GM12878 (cell line): ENCODE measurements at regions not wholly inside any gene's neighbourhood (a gene's known extent, or its start where the extent isn't known, plus 50 kb on each side); places are given as distances from the start of the nearest gene placed in this dataset.

ENCODE experiments used
- ATAC-seq: fragments of 200-7000 bp; cut with Tn5 transposase; 3 replicates; pipeline ENCODE4 v1.9.1; 2020; ENCODE audit warnings: mild to moderate bottlenecking, moderate library complexity
- BruUV-seq: library from RNA; stranded (reverse); fragments of 400-500 nt; replicated peaks from 2 replicates; lab custom pipeline; 2021; lab: Mats Ljungman, UMichigan
- CTCF ChIA-PET: fragments of 300-600 bp; sonication (Branson Sonifier 250); formaldehyde crosslinking; extraction: SDS; loops from one replicate; lab custom pipeline; 2021; ENCODE audit warnings: inconsistent platforms; lab: Yijun Ruan, JAX
- POLR2A ChIA-PET: fragments of 350-600 bp; formaldehyde crosslinking; extraction: SDS; loops from one replicate; lab custom pipeline; 2021; ENCODE audit warnings: inconsistent platforms; lab: Charles Lee
- RAD21 ChIA-PET: fragments of 300-600 bp; sonication (Branson Sonifier 250); formaldehyde crosslinking; loops from one replicate; lab custom pipeline; 2023; ENCODE audit warnings: antibody characterized with exemption; ENCODE audit not compliant: unreplicated experiment; lab: Charles Lee
- SMC1A ChIA-PET: fragments of 300-600 bp; sonication (Branson Sonifier 250); formaldehyde crosslinking; loops from one replicate; lab custom pipeline; 2023; ENCODE audit not compliant: unreplicated experiment, uncharacterized antibody; lab: Charles Lee
- DNase-seq: peaks from one replicate; pipeline ENCODE4 v3.0.0-alpha.2; 2011; ENCODE audit warnings: low read depth, low spot score
- FAIRE-seq: peaks from 3 replicates; lab custom pipeline; 2011; peaks lifted over from hg19 to GRCh38; lab: Jason Lieb, UNC
- H2AFZ ChIP-seq: 2 replicates; pipeline ENCODE4 v1.6.0; 2011; ENCODE audit warnings: low read depth, low read length, control low read depth; ENCODE audit not compliant: control insufficient read depth
- H3K27ac ChIP-seq: 2 replicates; pipeline ENCODE4 v1.5.1; 2011; ENCODE audit warnings: control low read depth; ENCODE audit not compliant: control insufficient read depth, insufficient read depth
- H3K27me3 ChIP-seq, 2 experiments: replicated peaks in 1 of 2; 2 replicates each; pipeline versions ENCODE4 v1.6.0 to v1.6.1; 2011; ENCODE audit warnings: low read length in 1 of 2; ENCODE audit not compliant: control insufficient read depth in 2 of 2, insufficient read depth in 2 of 2
- H3K36me3 ChIP-seq, 2 experiments: 2 replicates each; pipeline ENCODE4 v1.5.1; 2011; ENCODE audit warnings: low read length in 1 of 2; ENCODE audit not compliant: control insufficient read depth in 2 of 2, insufficient read depth in 2 of 2
- H3K4me1 ChIP-seq: 2 replicates; pipeline ENCODE4 v1.6.1; 2011; ENCODE audit warnings: mild to moderate bottlenecking, low read length, moderate library complexity, mixed read lengths; ENCODE audit not compliant: control insufficient read depth, insufficient read depth
- H3K4me2 ChIP-seq: 2 replicates; pipeline ENCODE4 v1.6.0; 2011; ENCODE audit warnings: control low read depth; ENCODE audit not compliant: control insufficient read depth, insufficient read depth
- H3K4me3 ChIP-seq: fragments of 200-600 bp; sonication (generic); 2 replicates; pipeline ENCODE4 v1.5.1; 2016
- H3K79me2 ChIP-seq: 2 replicates; pipeline ENCODE4 v1.6.0; 2011; ENCODE audit warnings: low read length; ENCODE audit not compliant: control insufficient read depth, insufficient read depth
- H3K9ac ChIP-seq: 2 replicates; pipeline ENCODE4 v1.8.0; 2011; ENCODE audit warnings: low read length, control low read depth, mixed read lengths; ENCODE audit not compliant: control insufficient read depth, insufficient read depth
- H3K9me3 ChIP-seq: replicated peaks from 3 replicates; pipeline ENCODE4 v1.5.1; 2011; ENCODE audit warnings: mild to moderate bottlenecking, low read length; ENCODE audit not compliant: control insufficient read depth, insufficient read depth
- H4K20me1 ChIP-seq: 2 replicates; pipeline ENCODE4 v1.6.0; 2011; ENCODE audit not compliant: control insufficient read depth, insufficient read depth
- ATF3 ChIP-seq: IDR thresholded peaks from 2 replicates; pipeline ENCODE4 v1.6.1; 2011; ENCODE audit warnings: low read depth, mild to moderate bottlenecking, low read length, moderate library complexity, borderline replicate concordance; ENCODE audit errors: extremely low read depth
- NFIC ChIP-seq: IDR thresholded peaks from 2 replicates; pipeline ENCODE4 v1.6.1; 2012; ENCODE audit warnings: low read depth, mild to moderate bottlenecking, inconsistent platforms, low read length, moderate library complexity
- SMARCA5 ChIP-seq: fragments of 450-650 bp; IDR thresholded peaks from 2 replicates; pipeline ENCODE4 v1.6.1; 2017; ENCODE audit warnings: mild to moderate bottlenecking
- SP1 ChIP-seq: IDR thresholded peaks from one replicate; pipeline ENCODE4 v1.6.1; 2011; ENCODE audit warnings: low read depth, low read length
- STAT3 ChIP-seq: IDR thresholded peaks from 2 replicates; pipeline ENCODE4 v1.6.1; 2011; ENCODE audit warnings: low read depth, low read length, improper control_type of control experiment
- SUZ12 ChIP-seq: fragments of 200-600 bp; sonication (generic); IDR thresholded peaks from one replicate; pipeline ENCODE4 v1.6.1; 2018; ENCODE audit warnings: antibody characterized with exemption, mild to moderate bottlenecking; ENCODE audit not compliant: unreplicated experiment
- ZBTB33 ChIP-seq: fragments of 450-650 bp; IDR thresholded peaks from 2 replicates; pipeline ENCODE4 v1.6.1; 2017; ENCODE audit warnings: mild to moderate bottlenecking
- WGBS: methylation state at CpG from one replicate; pipeline ENCODE4 v1.1.6; 2016; ENCODE audit warnings: low lambda C conversion rate; ENCODE audit not compliant: insufficient replicate concordance, insufficient coverage; ENCODE audit errors: missing lambda C conversion rate; 5-methylcytosine and 5-hydroxymethylcytosine counted together
- in situ Hi-C: fragments of 300-500 bp; cut with MboI; formaldehyde crosslinking; loops from 9 replicates; pipeline ENCODE4 v1.14.3; 2018; ENCODE audit warnings: mixed read lengths
- intact Hi-C: fragments of 100-400 bp; cut with micrococcal nuclease; formaldehyde crosslinking; loops from one replicate; pipeline ENCODE4 v1.14.2; 2022; ENCODE audit not compliant: unreplicated experiment

- no peak for TF ChIP-seq SP1
- TF ChIP-seq SUZ12: no peak
- no peak for TF ChIP-seq ZBTB33
- no peak for TF ChIP-seq ATF3
Measured at GRCh38 chr3:18558507-18558906, 133.4 kb upstream of the SATB1 start (continued).

GRCh38 chr3:18557216-18557615, 132.1 kb upstream of the SATB1 start:
- ChIA-PET SMC1A (interaction anchor here (0.8 to 1.5 kb wide), 2 partner anchors 201 to 204 kb away, joined by 3 to 6 read pairs; no protein-coding TSS in a partner anchor), POLR2A (no interaction called here), RAD21 (interaction anchor here (1.4 kb wide), 1 partner anchor 201 kb away, joined by 7 read pairs; no protein-coding TSS in a partner anchor), CTCF (interaction anchor here (0.6 to 2.6 kb wide), 2 partner anchors 201 to 252 kb away, joined by 3 to 19 read pairs; no protein-coding TSS in a partner anchor)
- BruUV-seq: no TSS peak
- Histone ChIP-seq H3K27ac (no peak overlapping the region), H3K36me3 (no peaks in the 10 kb centered on the region), H4K20me1 (no peaks in the 10 kb centered on the region), H2AFZ (no peak overlapping the region), H3K9me3 (no peaks in the 10 kb centered on the region), H3K79me2 (no peaks in the 10 kb centered on the region), H3K27me3 (no peaks in the 10 kb centered on the region), H3K4me1 (no peaks in the 10 kb centered on the region), H3K4me3 (no peak overlapping the region), H3K9ac (no peak overlapping the region), H3K4me2 (no peak overlapping the region)
- no peak for ATAC-seq
- TF ChIP-seq NFIC (no peak), STAT3 (no peak), SMARCA5 (no peak)
- in situ Hi-C loops (no loop called here), intact Hi-C loops (loop anchor here (5.0 kb wide), 1 partner anchor 145 kb away; no protein-coding TSS in a partner anchor)
- 68% methylated on average over 3 of the region's 3 CpGs for WGBS
- DNase-seq: no peak
- FAIRE-seq: no peak
